ENCODE measurements at regions not wholly inside any gene's neighbourhood (a gene's known extent, or its start where the extent isn't known, plus 50 kb on each side); places are given as distances from the start of the nearest gene placed in this dataset.
"Not testable (repeated sequence)": the region's sequence is repeated elsewhere in the genome, so short reads cannot be mapped to it uniquely, and the experiment has no call there.

- peak; percentile 39 for DNase-seq (ENCODE audit: low spot score)
Observed at GRCh38 chr2:83378921-83379320, 1080.2 kb downstream of the SUCLG1 start.

- DNase-seq (ENCODE audit: low spot score): no peak
Observed at GRCh38 chr2:83376731-83377130, 1082.3 kb downstream of the SUCLG1 start.

- no peak for DNase-seq (ENCODE audit: low spot score)
Observed at GRCh38 chr2:83370419-83370762, 1088.7 kb downstream of the SUCLG1 start.

GRCh38 chr2:83369601-83370418 is 1089.3 kb downstream of the SUCLG1 start:
- no peak for DNase-seq (ENCODE audit: low spot score)

GRCh38 chr2:83368916-83369315 is 1090.2 kb downstream of the SUCLG1 start:
- DNase-seq (ENCODE audit: low spot score): peak; percentile 53

- no peak for DNase-seq (ENCODE audit: low spot score)
Observed at GRCh38 chr2:83368461-83368860, 1090.6 kb downstream of the SUCLG1 start.

GRCh38 chr2:83365476-83365875 is 1093.6 kb downstream of the SUCLG1 start:
- DNase-seq (ENCODE audit: low spot score): peak; percentile 17

GRCh38 chr2:83364264-83364663 is 1094.8 kb downstream of the SUCLG1 start:
- DNase-seq (ENCODE audit: low spot score): peak; percentile 44

- DNase-seq (ENCODE audit: low spot score): not testable (repeated sequence)
Observed at GRCh38 chr2:83363138-83363537, 1095.9 kb downstream of the SUCLG1 start.

- no peak for DNase-seq (ENCODE audit: low spot score)
Observed at GRCh38 chr2:83359336-83359735, 1099.7 kb downstream of the SUCLG1 start.

GRCh38 chr2:83342860-83343329 is 1116.2 kb downstream of the SUCLG1 start:
- no peak for DNase-seq (ENCODE audit: low spot score)

GRCh38 chr2:83340424-83340823 is 1118.7 kb downstream of the SUCLG1 start:
- DNase-seq (ENCODE audit: low spot score): no peak

GRCh38 chr2:83339942-83340341 is 1119.1 kb downstream of the SUCLG1 start:
- DNase-seq (ENCODE audit: low spot score): not testable (repeated sequence)

- no peak for DNase-seq (ENCODE audit: low spot score)
Observed at GRCh38 chr2:83331810-83332209, 1127.3 kb downstream of the SUCLG1 start.

GRCh38 chr2:83323038-83323437 is 1136.0 kb downstream of the SUCLG1 start:
- no peak for DNase-seq (ENCODE audit: low spot score)

- DNase-seq (ENCODE audit: low spot score): no peak
Observed at GRCh38 chr2:83320053-83320452, 1139.0 kb downstream of the SUCLG1 start.

- no peak for DNase-seq (ENCODE audit: low spot score)
Observed at GRCh38 chr2:83305758-83306378, 1153.2 kb downstream of the SUCLG1 start.

GRCh38 chr2:83291083-83291482 is 1168.0 kb downstream of the SUCLG1 start:
- DNase-seq (ENCODE audit: low spot score): no peak

GRCh38 chr2:83282841-83283240 is 1176.2 kb downstream of the SUCLG1 start:
- DNase-seq (ENCODE audit: low spot score): no peak

GRCh38 chr2:83282043-83282795 is 1176.9 kb downstream of the SUCLG1 start:
- DNase-seq (ENCODE audit: low spot score): no peak

GRCh38 chr2:83280391-83280790 is 1178.7 kb downstream of the SUCLG1 start:
- no peak for DNase-seq (ENCODE audit: low spot score)

GRCh38 chr2:83273322-83273721 is 1185.8 kb downstream of the SUCLG1 start:
- no peak for DNase-seq (ENCODE audit: low spot score)

All from GM03348 (cell line).